ENCODE measurements at regions not wholly inside any gene's neighbourhood (a gene's known extent, or its start where the extent isn't known, plus 50 kb on each side); places are given as distances from the start of the nearest gene placed in this dataset.

DNA sequence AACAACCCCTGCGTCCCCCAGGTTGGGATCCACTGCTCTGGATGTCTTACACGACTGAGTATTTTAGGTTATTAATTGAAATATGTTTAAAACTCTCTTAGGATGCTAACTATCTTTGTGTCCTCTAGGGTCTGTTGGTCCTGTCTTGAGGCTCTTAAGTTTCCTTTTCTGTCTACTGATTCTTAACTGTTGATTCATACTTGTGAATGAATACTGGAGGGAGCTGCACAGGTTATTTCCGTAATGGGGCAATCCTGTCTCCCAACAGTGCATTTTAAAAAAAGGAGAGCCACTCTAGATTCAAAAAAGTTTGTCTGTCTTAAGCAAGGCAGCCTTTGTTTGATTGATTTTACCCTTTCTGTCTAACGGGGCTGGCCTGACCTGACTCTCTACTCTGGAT is 237.6 kb upstream of the POM121L12 start:
- no peaks in the 10 kb centered on the region for H3K4me1 ChIP-seq
- TF ChIP-seq POLR2AphosphoS5 (IDR thresholded peaks at IDR 0.05): no peak
- TF ChIP-seq CTCF (IDR thresholded peaks at IDR 0.05): no peak
- no peak for TF ChIP-seq POLR2A (IDR thresholded peaks at IDR 0.05)
- no peaks in the 10 kb centered on the region for H3K9me3 ChIP-seq
- H3K4me3 ChIP-seq: no peak overlapping the region
- intact Hi-C loops (cut with DNase I; ENCODE audit: low total_unique reads): no loop called here
- no peak overlapping the region for H3K27ac ChIP-seq
- DNase-seq (ENCODE audit: low spot score in 2 of 2): no peak
- no peaks in the 10 kb centered on the region for H3K27me3 ChIP-seq
- no peaks in the 10 kb centered on the region for H3K36me3 ChIP-seq

DNA sequence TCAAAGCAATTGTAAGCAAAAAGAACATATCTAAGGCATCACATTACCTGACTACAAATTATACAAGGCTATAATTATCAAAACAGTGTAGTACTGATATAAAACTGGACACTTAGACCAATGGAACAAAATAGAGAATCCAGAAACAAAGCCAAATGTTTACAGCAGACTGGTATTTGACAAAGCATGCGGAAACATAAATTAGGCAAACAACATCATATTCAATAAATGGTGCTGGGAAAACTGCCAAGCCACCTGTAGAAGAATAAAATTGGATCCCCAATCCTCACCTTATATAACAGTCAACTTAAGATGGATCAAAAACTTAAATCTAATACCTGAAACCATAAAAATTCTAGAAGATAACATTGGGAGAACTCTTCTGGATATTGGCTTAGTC is 240.8 kb upstream of the POM121L12 start:
- no peak overlapping the region for H3K4me3 ChIP-seq
- no peaks in the 10 kb centered on the region for H3K36me3 ChIP-seq
- H3K27ac ChIP-seq: no peak overlapping the region
- H3K4me1 ChIP-seq: no peaks in the 10 kb centered on the region
- TF ChIP-seq POLR2AphosphoS5 (IDR thresholded peaks at IDR 0.05) (no peak), CTCF (IDR thresholded peaks at IDR 0.05) (no peak), POLR2A (IDR thresholded peaks at IDR 0.05) (no peak)
- intact Hi-C loops (cut with DNase I; ENCODE audit: low total_unique reads): no loop called here
- H3K9me3 ChIP-seq: no peaks in the 10 kb centered on the region
- DNase-seq (ENCODE audit: low spot score in 2 of 2): no peak
- H3K27me3 ChIP-seq: no peaks in the 10 kb centered on the region

- TF ChIP-seq POLR2AphosphoS5 (IDR thresholded peaks at IDR 0.05) (no peak), CTCF (IDR thresholded peaks at IDR 0.05) (no peak), POLR2A (IDR thresholded peaks at IDR 0.05) (no peak)
- no peak overlapping the region for H3K27ac ChIP-seq
- H3K36me3 ChIP-seq: no peaks in the 10 kb centered on the region
- DNase-seq (ENCODE audit: low spot score in 2 of 2): no peak
- no peak overlapping the region for H3K4me3 ChIP-seq
- H3K9me3 ChIP-seq: no peaks in the 10 kb centered on the region
- no peaks in the 10 kb centered on the region for H3K4me1 ChIP-seq
- H3K27me3 ChIP-seq: no peaks in the 10 kb centered on the region
- intact Hi-C loops (cut with DNase I; ENCODE audit: low total_unique reads): no loop called here
Measured at GRCh38 chr7:52791176-52791700, 244.2 kb upstream of the POM121L12 start.

GRCh38 chr7:52786174-52786573 is 249.3 kb upstream of the POM121L12 start:
- H3K9me3 ChIP-seq: no peaks in the 10 kb centered on the region
- H3K27ac ChIP-seq: no peak overlapping the region
- intact Hi-C loops (cut with DNase I; ENCODE audit: low total_unique reads): no loop called here
- no peak overlapping the region for H3K4me3 ChIP-seq
- no peaks in the 10 kb centered on the region for H3K4me1 ChIP-seq
- no peak for DNase-seq (ENCODE audit: low spot score in 2 of 2)
- H3K27me3 ChIP-seq: no peaks in the 10 kb centered on the region
- no peaks in the 10 kb centered on the region for H3K36me3 ChIP-seq
- no peak for TF ChIP-seq POLR2AphosphoS5 (IDR thresholded peaks at IDR 0.05)
- TF ChIP-seq CTCF (IDR thresholded peaks at IDR 0.05): no peak
- TF ChIP-seq POLR2A (IDR thresholded peaks at IDR 0.05): no peak

DNA sequence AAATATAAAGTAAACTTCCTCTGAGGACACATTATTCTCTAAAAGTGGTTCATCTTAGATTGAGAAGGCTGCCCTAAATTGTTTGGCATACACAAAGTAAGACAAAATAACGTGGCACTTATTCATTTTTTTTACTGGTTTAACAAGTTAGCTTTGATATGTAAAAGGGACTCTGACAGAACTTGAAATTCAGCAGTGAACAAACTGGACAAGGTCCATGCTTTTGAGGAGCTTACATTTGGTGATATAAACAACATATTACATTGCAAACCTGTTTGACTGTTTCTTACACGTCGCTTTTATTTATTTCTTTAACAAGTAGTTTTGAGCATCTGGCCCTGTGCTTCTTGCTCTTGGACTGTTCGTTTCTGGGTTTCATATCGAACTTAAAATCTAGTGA is 253.1 kb upstream of the POM121L12 start:
- Histone ChIP-seq H3K36me3 (no peaks in the 10 kb centered on the region), H3K27ac (no peak overlapping the region), H3K27me3 (no peaks in the 10 kb centered on the region), H3K9me3 (no peaks in the 10 kb centered on the region), H3K4me1 (no peaks in the 10 kb centered on the region), H3K4me3 (no peak overlapping the region)
- TF ChIP-seq POLR2AphosphoS5 (IDR thresholded peaks at IDR 0.05) (no peak), POLR2A (IDR thresholded peaks at IDR 0.05) (no peak)
- DNase-seq (ENCODE audit: low spot score in 2 of 2): no peak
- intact Hi-C loops (cut with DNase I; ENCODE audit: low total_unique reads): no loop called here

- no peaks in the 10 kb centered on the region for H3K27me3 ChIP-seq
- H3K4me3 ChIP-seq: no peak overlapping the region
- intact Hi-C loops (cut with DNase I; ENCODE audit: low total_unique reads): no loop called here
- H3K27ac ChIP-seq: no peak overlapping the region
- H3K9me3 ChIP-seq: no peaks in the 10 kb centered on the region
- no peaks in the 10 kb centered on the region for H3K4me1 ChIP-seq
- H3K36me3 ChIP-seq: no peaks in the 10 kb centered on the region
- no peak for DNase-seq (ENCODE audit: low spot score in 2 of 2)
- no peak for TF ChIP-seq POLR2A (IDR thresholded peaks at IDR 0.05)
- no peak for TF ChIP-seq POLR2AphosphoS5 (IDR thresholded peaks at IDR 0.05)
- TF ChIP-seq CTCF (IDR thresholded peaks at IDR 0.05): no peak
Measured at GRCh38 chr7:52781250-52781649, 254.2 kb upstream of the POM121L12 start.

All from breast epithelium (tissue), 4 donors.